ENCODE measurements at regions not wholly inside any gene's neighbourhood (a gene's known extent, or its start where the extent isn't known, plus 50 kb on each side); places are given as distances from the start of the nearest gene placed in this dataset.

GRCh38 chr14:94696518-94696917, 73.4 kb downstream of the GSC start:
- Histone ChIP-seq H3K4me1 (ENCODE audit: insufficient read depth, low read length) (peaks cover 5% of the 10 kb centered on the region; the same call in 1 of the 2 replicates), H3K9me3 (ENCODE audit: insufficient read depth, low read depth, low read length) (no peaks in the 10 kb centered on the region), H3K27ac (ENCODE audit: low read depth, low read length) (no peak overlapping the region), H3K27me3 (ENCODE audit: insufficient read depth, low read length) (no peaks in the 10 kb centered on the region), H3K9ac (ENCODE audit: low read depth, low read length) (no peak overlapping the region), H3K36me3 (ENCODE audit: insufficient read depth, low read length) (no peaks in the 10 kb centered on the region), H3K4me3 (ENCODE audit: low read length) (no peak overlapping the region)
- WGBS, result 93% methylated on average over 5 of the region's 7 CpGs

DNA sequence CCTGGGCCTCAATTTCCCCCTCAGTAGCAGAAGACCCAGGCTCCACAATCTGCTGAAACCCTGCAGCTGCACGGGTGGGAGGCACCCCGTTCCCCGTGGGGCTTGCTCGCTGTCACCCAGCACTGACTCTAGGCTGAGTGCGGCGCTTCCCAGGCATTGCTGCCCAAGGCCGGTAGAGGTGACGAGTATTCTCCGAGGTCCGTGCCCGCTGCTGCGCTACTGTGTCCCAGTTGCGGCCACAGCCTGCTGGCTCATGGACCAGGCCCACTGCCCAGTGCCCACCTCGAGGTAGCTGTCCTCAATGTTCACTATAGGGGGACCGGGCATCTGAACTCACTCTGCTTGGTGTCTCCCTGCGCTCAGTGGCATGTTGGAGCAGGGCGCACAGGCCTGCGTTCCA, 74.7 kb downstream of the GSC start:
- Histone ChIP-seq H3K9me3 (ENCODE audit: insufficient read depth, low read depth, low read length) (no peaks in the 10 kb centered on the region), H3K27me3 (ENCODE audit: insufficient read depth, low read length) (peaks cover 8% of the 10 kb centered on the region), H3K9ac (ENCODE audit: low read depth, low read length) (no peak overlapping the region), H3K27ac (ENCODE audit: low read depth, low read length) (no peak overlapping the region), H3K4me3 (ENCODE audit: low read length) (no peak overlapping the region), H3K4me1 (ENCODE audit: insufficient read depth, low read length) (peaks cover 5% of the 10 kb centered on the region; the same call in 1 of the 2 replicates), H3K36me3 (ENCODE audit: insufficient read depth, low read length) (no peaks in the 10 kb centered on the region)
- WGBS, result 94% methylated on average over 18 of the region's 18 CpGs

DNA sequence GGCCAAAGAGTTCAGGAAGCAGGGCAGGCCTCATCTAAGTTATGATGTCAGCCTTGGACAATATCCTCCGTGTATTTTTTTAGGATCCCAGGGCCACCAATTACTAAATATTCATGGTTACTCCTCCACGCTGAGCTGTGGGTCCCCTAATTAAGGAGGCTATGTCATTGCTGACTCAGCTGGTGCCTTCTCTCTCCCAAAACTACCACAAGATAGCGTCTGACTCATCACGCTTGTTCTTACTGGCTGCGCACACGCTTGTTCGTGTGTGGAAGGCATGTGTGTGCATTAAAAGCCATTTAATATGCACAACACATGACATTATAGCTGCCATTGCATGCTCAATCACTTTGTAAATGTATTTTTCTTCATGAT, 78.3 kb downstream of the GSC start:
- Histone ChIP-seq H3K27me3 (ENCODE audit: insufficient read depth, low read length) (peaks cover 14% of the 10 kb centered on the region), H3K36me3 (ENCODE audit: insufficient read depth, low read length) (no peaks in the 10 kb centered on the region), H3K27ac (ENCODE audit: low read depth, low read length) (no peak overlapping the region), H3K9ac (ENCODE audit: low read depth, low read length) (no peak overlapping the region), H3K4me3 (ENCODE audit: low read length) (no peak overlapping the region), H3K4me1 (ENCODE audit: insufficient read depth, low read length) (peaks cover 5% of the 10 kb centered on the region; the same call in 1 of the 2 replicates), H3K9me3 (ENCODE audit: insufficient read depth, low read depth, low read length) (no peaks in the 10 kb centered on the region)
- 92% methylated on average over 7 of the region's 7 CpGs for WGBS

DNA sequence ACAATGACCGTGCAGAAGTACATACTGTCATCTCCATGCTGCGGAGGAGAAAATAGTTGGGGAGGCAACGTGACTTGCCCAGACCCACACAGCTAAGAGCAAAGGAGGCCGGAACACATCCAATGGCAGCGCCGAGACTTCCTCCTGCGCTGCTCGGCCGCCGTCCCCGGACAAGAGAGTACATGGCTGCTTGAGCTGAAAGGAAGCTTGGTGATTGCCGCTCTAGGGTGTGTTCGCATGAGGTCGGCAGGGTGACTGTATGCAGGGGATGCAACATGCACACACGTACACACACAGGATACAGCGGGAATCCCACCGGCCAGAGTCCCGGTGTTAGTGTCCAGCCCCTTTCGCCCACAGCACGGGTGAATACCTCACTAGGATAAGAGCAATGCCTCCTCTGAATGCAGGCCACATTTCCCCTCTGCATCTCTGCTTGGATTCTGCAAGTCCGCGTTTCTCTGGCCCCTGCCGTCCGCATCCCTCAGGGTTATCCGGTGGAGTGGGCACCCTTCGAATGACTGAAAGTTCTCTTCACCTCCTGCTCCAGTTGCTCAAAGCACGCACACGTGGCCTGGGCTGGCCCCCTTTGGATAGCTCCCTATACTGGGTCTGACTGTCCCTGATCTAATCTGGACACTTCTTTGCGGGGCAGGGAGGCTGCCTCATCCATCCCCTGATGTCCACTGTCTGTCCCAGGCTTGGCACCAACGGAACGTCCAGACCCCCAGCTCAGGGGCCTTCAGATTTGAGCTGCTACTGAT, 78.8 kb downstream of the GSC start:
- Histone ChIP-seq H3K4me3 (ENCODE audit: low read length) (no peak overlapping the region), H3K4me1 (ENCODE audit: insufficient read depth, low read length) (peaks cover 5% of the 10 kb centered on the region; the same call in 1 of the 2 replicates), H3K9ac (ENCODE audit: low read depth, low read length) (no peak overlapping the region), H3K9me3 (ENCODE audit: insufficient read depth, low read depth, low read length) (no peaks in the 10 kb centered on the region), H3K27me3 (ENCODE audit: insufficient read depth, low read length) (peaks cover 14% of the 10 kb centered on the region), H3K27ac (ENCODE audit: low read depth, low read length) (no peak overlapping the region), H3K36me3 (ENCODE audit: insufficient read depth, low read length) (no peaks in the 10 kb centered on the region)
- 93% methylated on average over 31 of the region's 31 CpGs for WGBS

DNA sequence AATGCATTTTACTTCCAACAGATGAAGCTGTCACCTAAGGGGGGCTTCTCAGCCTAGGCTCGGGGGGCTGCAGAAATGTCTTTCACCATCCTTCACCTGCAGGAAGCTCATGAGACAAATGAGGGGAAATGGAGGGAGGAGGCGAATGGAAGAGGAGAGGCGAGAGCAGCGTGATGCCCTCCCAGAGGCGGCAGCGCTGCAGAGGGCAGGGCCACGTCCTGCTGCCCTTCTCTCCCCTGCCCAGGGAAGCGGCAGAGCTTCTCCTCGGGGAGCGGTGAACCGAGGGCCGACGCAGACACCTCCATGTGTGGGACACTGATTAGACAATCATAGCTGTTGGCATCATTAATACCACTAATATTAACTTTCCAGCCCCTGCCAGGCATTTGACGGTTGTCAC, 78.3 kb downstream of the SERPINA3 start:
- no peak overlapping the region for H3K9ac ChIP-seq (ENCODE audit: low read depth, low read length)
- no peak overlapping the region for H3K4me3 ChIP-seq (ENCODE audit: low read length)
- H3K4me1 ChIP-seq (ENCODE audit: insufficient read depth, low read length), result peaks cover 5% of the 10 kb centered on the region; the same call in 1 of the 2 replicates
- H3K27me3 ChIP-seq (ENCODE audit: insufficient read depth, low read length), result peaks cover 14% of the 10 kb centered on the region
- no peaks in the 10 kb centered on the region for H3K9me3 ChIP-seq (ENCODE audit: insufficient read depth, low read depth, low read length)
- WGBS, result 92% methylated on average over 14 of the region's 14 CpGs
- no peak overlapping the region for H3K27ac ChIP-seq (ENCODE audit: low read depth, low read length)
- no peaks in the 10 kb centered on the region for H3K36me3 ChIP-seq (ENCODE audit: insufficient read depth, low read length)

- Histone ChIP-seq H3K9me3 (ENCODE audit: insufficient read depth, low read depth, low read length) (no peaks in the 10 kb centered on the region), H3K36me3 (ENCODE audit: insufficient read depth, low read length) (no peaks in the 10 kb centered on the region), H3K27ac (ENCODE audit: low read depth, low read length) (no peak overlapping the region), H3K4me3 (ENCODE audit: low read length) (peak overlapping the region; percentile 13; the same call in 1 of the 2 replicates), H3K27me3 (ENCODE audit: insufficient read depth, low read length) (peaks cover 14% of the 10 kb centered on the region), H3K4me1 (ENCODE audit: insufficient read depth, low read length) (peaks cover 5% of the 10 kb centered on the region; the same call in 1 of the 2 replicates), H3K9ac (ENCODE audit: low read depth, low read length) (no peak overlapping the region)
- 62% methylated on average over 18 of the region's 18 CpGs for WGBS
These were observed 77.8 kb downstream of the SERPINA3 start for GRCh38 chr14:94689985-94690400.

GRCh38 chr14:94689218-94689984, 77.2 kb downstream of the SERPINA3 start:
- no peak overlapping the region for H3K27ac ChIP-seq (ENCODE audit: low read depth, low read length)
- 16% methylated on average over 34 of the region's 35 CpGs for WGBS
- no peaks in the 10 kb centered on the region for H3K9me3 ChIP-seq (ENCODE audit: insufficient read depth, low read depth, low read length)
- peaks cover 14% of the 10 kb centered on the region for H3K27me3 ChIP-seq (ENCODE audit: insufficient read depth, low read length)
- H3K4me1 ChIP-seq (ENCODE audit: insufficient read depth, low read length), result peaks cover 2% of the 10 kb centered on the region; the same call in 1 of the 2 replicates
- peak overlapping the region; percentile 41 for H3K4me3 ChIP-seq (ENCODE audit: low read length)
- H3K36me3 ChIP-seq (ENCODE audit: insufficient read depth, low read length), result no peaks in the 10 kb centered on the region
- no peak overlapping the region for H3K9ac ChIP-seq (ENCODE audit: low read depth, low read length)

DNA sequence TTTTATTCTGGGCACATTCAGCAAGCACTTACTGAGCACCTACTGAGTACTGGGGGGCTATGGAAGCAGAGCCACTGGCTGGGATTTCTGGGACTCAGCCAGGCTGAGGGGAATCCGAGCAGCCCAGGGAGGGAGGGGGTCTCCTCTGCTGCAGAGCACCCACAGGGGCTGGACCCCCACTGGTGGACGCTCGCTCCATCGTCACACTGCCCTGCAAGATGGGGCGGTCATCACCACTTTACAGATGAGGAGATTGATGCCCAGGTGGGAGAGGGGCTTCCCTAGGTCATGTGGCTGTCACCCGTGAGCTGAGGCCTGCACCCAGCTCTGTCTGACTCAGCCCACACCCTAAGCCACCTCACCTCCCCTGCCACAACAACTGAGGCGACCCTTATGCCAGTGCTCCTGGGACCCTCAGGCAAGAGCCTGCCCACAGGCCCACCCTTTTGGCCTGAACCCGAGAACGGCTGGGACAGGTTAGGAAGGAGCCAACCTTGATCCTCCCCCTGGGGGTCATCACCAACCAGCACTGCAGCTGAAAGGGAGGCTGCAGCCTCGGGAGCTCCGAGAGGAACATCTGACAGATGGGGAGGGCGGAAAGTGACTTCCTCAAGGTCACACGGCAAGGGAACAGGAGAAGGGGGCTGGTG, 74.4 kb downstream of the SERPINA3 start:
- H3K9me3 ChIP-seq (ENCODE audit: insufficient read depth, low read depth, low read length), result no peaks in the 10 kb centered on the region

DNA sequence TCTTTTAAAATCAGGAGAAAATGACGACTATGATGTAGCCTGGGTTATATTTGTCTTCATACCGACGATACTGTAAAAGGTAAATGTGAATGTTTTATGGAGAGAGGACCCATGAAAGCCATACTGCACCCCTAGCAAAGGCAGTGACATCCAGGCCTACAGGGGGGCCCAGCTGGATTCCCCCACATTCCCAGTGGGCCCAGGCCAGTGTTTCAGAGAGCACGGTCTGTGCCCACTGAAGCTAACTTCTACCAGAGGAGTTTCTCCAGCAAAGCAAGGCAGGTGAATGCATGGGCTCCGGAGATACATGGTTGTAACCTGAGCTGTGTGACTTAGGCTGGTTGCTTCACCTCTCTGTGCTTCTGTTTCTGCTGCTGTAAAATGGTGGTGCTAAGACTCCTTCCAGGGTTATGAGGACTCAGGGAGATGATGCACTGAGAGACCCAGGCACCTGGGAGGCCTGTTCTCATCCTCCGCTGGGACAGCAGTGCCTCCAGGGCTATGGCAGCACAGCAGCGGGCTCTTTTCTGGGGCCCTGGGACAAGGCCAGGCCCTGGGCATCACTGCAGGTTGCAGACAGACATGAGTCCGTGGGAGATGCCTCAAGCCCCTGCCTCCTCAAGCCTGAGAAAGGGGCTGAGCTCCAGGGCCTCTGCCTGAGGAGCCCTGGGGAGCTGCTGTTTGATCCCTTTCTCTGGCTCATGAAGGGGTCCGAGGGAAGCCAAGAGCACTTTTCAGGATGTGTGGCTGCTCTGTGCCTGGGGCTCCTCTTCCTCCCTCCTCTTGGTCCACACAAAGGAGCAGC, 73.7 kb downstream of the SERPINA3 start:
- H3K9ac ChIP-seq (ENCODE audit: low read depth, low read length), result no peak overlapping the region
- H3K36me3 ChIP-seq (ENCODE audit: insufficient read depth, low read length), result no peaks in the 10 kb centered on the region
- H3K27me3 ChIP-seq (ENCODE audit: insufficient read depth, low read length), result peaks cover 13% of the 10 kb centered on the region
- no peaks in the 10 kb centered on the region for H3K4me1 ChIP-seq (ENCODE audit: insufficient read depth, low read length)
- 89% methylated on average over 9 of the region's 9 CpGs for WGBS
- no peak overlapping the region for H3K4me3 ChIP-seq (ENCODE audit: low read length)
- H3K9me3 ChIP-seq (ENCODE audit: insufficient read depth, low read depth, low read length), result no peaks in the 10 kb centered on the region
- H3K27ac ChIP-seq (ENCODE audit: low read depth, low read length), result no peak overlapping the region

More for the DNA sequence above, 74.4 kb downstream of the SERPINA3 start:
- WGBS, result 93% methylated on average over 13 of the region's 13 CpGs
- Histone ChIP-seq H3K9ac (ENCODE audit: low read depth, low read length) (no peak overlapping the region), H3K27ac (ENCODE audit: low read depth, low read length) (no peak overlapping the region), H3K27me3 (ENCODE audit: insufficient read depth, low read length) (peaks cover 14% of the 10 kb centered on the region), H3K4me3 (ENCODE audit: low read length) (no peak overlapping the region), H3K36me3 (ENCODE audit: insufficient read depth, low read length) (no peaks in the 10 kb centered on the region), H3K4me1 (ENCODE audit: insufficient read depth, low read length) (no peaks in the 10 kb centered on the region)

DNA sequence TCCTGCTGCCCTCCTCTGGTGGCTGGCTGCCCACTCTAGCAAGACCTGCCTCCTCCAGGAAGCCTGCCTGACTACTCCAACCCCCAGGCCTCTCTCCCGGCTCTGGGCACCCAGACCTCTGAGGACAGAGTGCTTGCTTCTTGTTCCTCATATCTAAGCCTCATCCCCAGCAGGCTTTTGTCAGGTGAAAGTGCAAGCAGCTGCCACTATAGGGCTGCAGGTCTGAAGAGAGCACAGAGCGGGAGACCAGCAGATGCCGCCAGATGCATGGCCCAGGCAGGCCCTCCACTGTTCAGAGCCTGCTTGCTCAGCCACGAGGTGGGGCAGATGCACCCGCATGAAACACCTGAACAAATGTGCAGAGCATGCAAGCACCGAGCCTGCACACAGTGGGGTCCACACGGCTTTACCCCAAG, 73.0 kb downstream of the SERPINA3 start:
- H3K27ac ChIP-seq (ENCODE audit: low read depth, low read length), result no peak overlapping the region
- H3K4me3 ChIP-seq (ENCODE audit: low read length), result no peak overlapping the region
- no peak overlapping the region for H3K9ac ChIP-seq (ENCODE audit: low read depth, low read length)
- WGBS, result 81% methylated on average over 7 of the region's 7 CpGs
- peaks cover 6% of the 10 kb centered on the region for H3K27me3 ChIP-seq (ENCODE audit: insufficient read depth, low read length)
- H3K9me3 ChIP-seq (ENCODE audit: insufficient read depth, low read depth, low read length), result no peaks in the 10 kb centered on the region
- no peaks in the 10 kb centered on the region for H3K36me3 ChIP-seq (ENCODE audit: insufficient read depth, low read length)
- no peaks in the 10 kb centered on the region for H3K4me1 ChIP-seq (ENCODE audit: insufficient read depth, low read length)
